H1 (cell line): ENCODE measurements at regions not wholly inside any gene's neighbourhood (a gene's known extent, or its start where the extent isn't known, plus 50 kb on each side); places are given as distances from the start of the nearest gene placed in this dataset.

ENCODE experiments used
- CTCF ChIA-PET: fragments of 300-600 bp; sonication (Branson Sonifier 250); formaldehyde crosslinking; loops from one replicate; lab custom pipeline; 2021; ENCODE audit not compliant: partially characterized antibody; lab: Charles Lee
- POLR2A ChIA-PET: fragments of 300-600 bp; sonication (Branson Sonifier 250); formaldehyde crosslinking; loops from one replicate; lab custom pipeline; 2021; ENCODE audit warnings: inconsistent platforms; ENCODE audit not compliant: partially characterized antibody; lab: Charles Lee
- DNase-seq, 2 experiments: peaks; one replicate each; pipeline versions ENCODE4 v3.0.0 to v3.0.0-alpha.2; 2010 to 2022; ENCODE audit warnings: low spot score in 2 of 2, low read depth in 1 of 2, mixed read lengths in 1 of 2
- FAIRE-seq: peaks from 2 replicates; lab custom pipeline; 2011; peaks lifted over from hg19 to GRCh38; lab: Jason Lieb, UNC
- H2AFZ ChIP-seq: 2 replicates; pipeline ENCODE4 v1.8.1; 2012; ENCODE audit warnings: low read length, inconsistent platforms
- H2AK5ac ChIP-seq: 2 replicates; pipeline ENCODE4 v1.6.1; 2013; ENCODE audit warnings: low read depth, low read length
- H2BK120ac ChIP-seq: replicated peaks from 2 replicates; pipeline ENCODE3; 2013; ENCODE audit warnings: low read depth, low read length, inconsistent platforms
- H2BK12ac ChIP-seq: 2 replicates; pipeline ENCODE4 v1.6.1; 2013; ENCODE audit warnings: low read depth, low read length
- H2BK15ac ChIP-seq: 2 replicates; pipeline ENCODE4 v1.6.1; 2013; ENCODE audit warnings: low read length
- H2BK20ac ChIP-seq: 2 replicates; pipeline ENCODE4 v1.6.1; 2013; ENCODE audit warnings: low read length
- H2BK5ac ChIP-seq: 2 replicates; pipeline ENCODE4 v1.6.1; 2013; ENCODE audit warnings: low read depth, low read length
- H3K14ac ChIP-seq: 2 replicates; pipeline ENCODE4 v1.6.1; 2013; ENCODE audit warnings: inconsistent platforms; ENCODE audit not compliant: insufficient read length
- H3K18ac ChIP-seq: 2 replicates; pipeline ENCODE4 v1.6.1; 2013; ENCODE audit warnings: low read length; ENCODE audit errors: extremely low read depth
- H3K23ac ChIP-seq: 2 replicates; pipeline ENCODE4 v1.6.1; 2013; ENCODE audit warnings: inconsistent platforms; ENCODE audit not compliant: insufficient read length
- H3K23me2 ChIP-seq: 2 replicates; pipeline ENCODE4 v1.6.1; 2013; ENCODE audit warnings: low read depth, low read length
- H3K27ac ChIP-seq: 2 replicates; pipeline ENCODE4 v1.6.1; 2011; ENCODE audit warnings: low read depth, low read length, inconsistent platforms
- H3K27me3 ChIP-seq, 4 experiments: replicated peaks in 1 of 4; 1 replicate in 1 of 4; 2 replicates in 3 of 4; pipeline versions ENCODE4 v1.6.1 to v1.8.1; 2011 to 2013; ENCODE audit warnings: low read length in 3 of 4, mild to moderate bottlenecking in 3 of 4, inconsistent platforms in 2 of 4, mixed read lengths in 2 of 4, moderate library complexity in 1 of 4; ENCODE audit not compliant: control insufficient read depth in 3 of 4, insufficient read depth in 3 of 4; ENCODE audit errors: extremely low read depth in 1 of 4
- H3K36me3 ChIP-seq, 4 experiments: 2 replicates each; pipeline versions ENCODE4 v1.6.1 to v1.8.1; 2011 to 2013; ENCODE audit warnings: mild to moderate bottlenecking in 4 of 4, low read length in 3 of 4, moderate library complexity in 2 of 4, control low read depth in 1 of 4, inconsistent platforms in 1 of 4; ENCODE audit not compliant: insufficient read depth in 4 of 4, control insufficient read depth in 2 of 4
- H3K4ac ChIP-seq: replicated peaks from 2 replicates; pipeline ENCODE3; 2013; ENCODE audit warnings: low read length, low read depth, mixed read lengths, inconsistent platforms; ENCODE audit not compliant: insufficient read length
- H3K4me1 ChIP-seq, 4 experiments: replicated peaks in 1 of 4; 1 replicate in 1 of 4; 2 replicates in 3 of 4; pipeline versions ENCODE4 v1.6.1 to v1.8.1; 2011 to 2013; ENCODE audit warnings: low read length in 3 of 4, inconsistent platforms in 2 of 4, mixed read lengths in 1 of 4; ENCODE audit not compliant: insufficient read depth in 4 of 4, control insufficient read depth in 3 of 4
- H3K4me2 ChIP-seq, 2 experiments: 2 replicates each; pipeline versions ENCODE4 v1.6.1 to v1.8.1; 2011 to 2013; ENCODE audit warnings: low read depth in 2 of 2, low read length in 2 of 2, control low read depth in 1 of 2, inconsistent platforms in 1 of 2, mild to moderate bottlenecking in 1 of 2; ENCODE audit not compliant: insufficient read depth in 1 of 2
- H3K4me3 ChIP-seq, 4 experiments: fragments of 200-600, 300-600 bp in 1 of 4; sonication (generic), shearing (Covaris generic), sonication (Bioruptor Twin) in 1 of 4; 2 replicates each; pipeline versions ENCODE4 v1.5.1 to v1.8.1; 2011 to 2016; ENCODE audit warnings: low read length in 4 of 4, low read depth in 3 of 4, control low read depth in 2 of 4, inconsistent platforms in 2 of 4, mild to moderate bottlenecking in 2 of 4, mixed read lengths in 1 of 4, moderate library complexity in 1 of 4; ENCODE audit not compliant: insufficient read depth in 2 of 4; ENCODE audit errors: extremely low read depth in 1 of 4
- H3K56ac ChIP-seq: replicated peaks from 2 replicates; pipeline ENCODE3; 2013; ENCODE audit warnings: low read depth, mild to moderate bottlenecking, mixed read lengths, low read length, inconsistent platforms; ENCODE audit not compliant: insufficient read length
- H3K79me1 ChIP-seq: 2 replicates; pipeline ENCODE4 v1.6.1; 2013; ENCODE audit warnings: low read depth, low read length, control low read depth
- H3K79me2 ChIP-seq, 2 experiments: 2 replicates each; pipeline versions ENCODE4 v1.6.1 to v1.8.1; 2012 to 2013; ENCODE audit warnings: low read length in 2 of 2, mild to moderate bottlenecking in 2 of 2, inconsistent platforms in 1 of 2; ENCODE audit not compliant: insufficient read depth in 2 of 2, control insufficient read depth in 1 of 2
- H3K9ac ChIP-seq, 4 experiments: replicated peaks in 1 of 4; 1 replicate in 1 of 4; 2 replicates in 3 of 4; pipeline versions ENCODE4 v1.6.1 to v1.8.1; 2011 to 2013; ENCODE audit warnings: low read depth in 3 of 4, low read length in 3 of 4, control low read depth in 2 of 4, mild to moderate bottlenecking in 2 of 4, moderate library complexity in 2 of 4, inconsistent platforms in 1 of 4; ENCODE audit errors: extremely low read depth in 1 of 4
- H3K9me3 ChIP-seq, 2 experiments: 2 replicates each; pipeline versions ENCODE4 v1.6.1 to v1.8.1; 2012 to 2013; ENCODE audit warnings: mild to moderate bottlenecking in 2 of 2, moderate library complexity in 2 of 2, control low read depth in 1 of 2, inconsistent platforms in 1 of 2, low read depth in 1 of 2, low read length in 1 of 2, mixed read lengths in 1 of 2; ENCODE audit not compliant: insufficient read depth in 2 of 2
- H4K20me1 ChIP-seq, 2 experiments: replicated peaks in 1 of 2; 2 replicates each; pipeline versions ENCODE3 to v1.8.1; 2011 to 2013; ENCODE audit warnings: inconsistent platforms in 2 of 2, low read length in 2 of 2, mild to moderate bottlenecking in 1 of 2; ENCODE audit not compliant: insufficient read depth in 2 of 2, control insufficient read depth in 1 of 2
- H4K5ac ChIP-seq: 2 replicates; pipeline ENCODE4 v1.6.1; 2013; ENCODE audit warnings: low read length, low read depth, mixed read lengths, inconsistent platforms; ENCODE audit not compliant: insufficient read length
- H4K8ac ChIP-seq: 2 replicates; pipeline ENCODE4 v1.8.0; 2013; ENCODE audit warnings: mild to moderate bottlenecking, moderate library complexity, low read length, inconsistent platforms; ENCODE audit not compliant: insufficient read depth; ENCODE audit errors: extremely low read depth
- H4K91ac ChIP-seq: replicated peaks from 2 replicates; pipeline ENCODE3; 2013; ENCODE audit warnings: low read length, mixed read lengths, inconsistent platforms; ENCODE audit not compliant: insufficient read length
- FOSL1 ChIP-seq: IDR thresholded peaks from 2 replicates; pipeline ENCODE4 v1.6.1; 2011; ENCODE audit warnings: mild to moderate bottlenecking, low read depth, low read length, moderate library complexity; ENCODE audit not compliant: insufficient read depth
- WGBS, 2 experiments: shearing (Covaris generic) in 1 of 2; methylation state at CpG; one replicate each; pipeline versions ENCODE4 v1.1.6 to v1.1.7; 2013 to 2015; ENCODE audit warnings: low lambda C conversion rate in 2 of 2, mixed read lengths in 2 of 2, inconsistent platforms in 1 of 2, low coverage in 1 of 2, missing lambda C conversion rate in 1 of 2; ENCODE audit not compliant: insufficient replicate concordance in 2 of 2, insufficient coverage in 1 of 2, insufficient read length in 1 of 2; ENCODE audit errors: extremely low coverage in 1 of 2, missing lambda C conversion rate in 1 of 2; 5-methylcytosine and 5-hydroxymethylcytosine counted together

DNA sequence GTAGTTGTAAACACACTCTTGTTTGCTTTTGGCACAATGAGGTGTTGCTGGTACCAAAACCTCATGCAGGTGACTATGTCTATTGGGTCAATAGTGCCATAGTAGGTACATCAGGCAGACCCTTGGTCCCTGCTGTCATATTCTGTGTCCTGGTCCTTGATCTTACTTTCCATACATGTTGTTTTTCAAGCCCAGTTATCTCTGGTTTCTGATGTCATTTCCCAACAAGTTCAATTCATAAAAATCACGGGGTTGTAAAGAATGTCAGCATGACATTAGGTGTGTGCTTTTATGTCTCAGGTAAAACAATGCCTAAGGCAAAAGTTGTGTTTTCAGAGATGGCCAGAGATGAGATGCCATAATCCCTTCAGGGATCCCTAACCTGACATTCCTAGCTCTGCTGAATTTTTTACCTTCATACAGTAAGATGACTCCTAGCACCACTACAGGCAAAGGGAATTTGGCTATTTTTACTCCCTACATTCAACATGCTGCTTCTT is 390.3 kb upstream of the PKN2 start:
- Histone ChIP-seq H3K23me2 (no peaks in the 10 kb centered on the region; the same call in 1 of the 2 replicates), H4K91ac (peak overlapping the region; percentile 56), H2BK5ac (no peak overlapping the region), H3K9ac (no peak overlapping the region), H3K23ac (no peak overlapping the region), H3K14ac (no peak overlapping the region), H3K79me2 (no peaks in the 10 kb centered on the region), H3K56ac (no peak overlapping the region), H2BK12ac (no peak overlapping the region), H4K5ac (no peak overlapping the region), H3K4me3 (no peak overlapping the region), H4K20me1 (no peaks in the 10 kb centered on the region), H3K79me1 (no peaks in the 10 kb centered on the region), H3K9me3 (no peaks in the 10 kb centered on the region), H2AFZ (no peak overlapping the region), H4K8ac (no peak overlapping the region), H3K4me2 (no peak overlapping the region), H3K4ac (no peak overlapping the region), H2AK5ac (no peak overlapping the region), H3K27ac (no peak overlapping the region), H2BK120ac (no peak overlapping the region), H3K36me3 (no peaks in the 10 kb centered on the region), H2BK15ac (no peak overlapping the region), H3K18ac (no peak overlapping the region), H3K27me3 (no peaks in the 10 kb centered on the region), H3K4me1 (peaks cover 0 to 9% (median 4%) of the 10 kb centered on the region in 4 experiments; a peak in 2 of 7 replicates), H2BK20ac (0 out of 2 replicates have a peak overlapping the region, but pooled peaks have one; percentile 24)
- ChIA-PET CTCF (interaction anchor here (0.7 to 2.4 kb wide), 2 partner anchors 8 to 9 kb away, joined by 3 to 19 read pairs; no protein-coding TSS in a partner anchor), POLR2A (interaction anchor here (0.6 kb wide), 1 partner anchor 676 kb away, joined by 3 read pairs; no protein-coding TSS in a partner anchor)
- no peak for DNase-seq
- WGBS, 2 experiments: 85% methylated on average over 1 of the region's 1 CpG; no CpG with 5 or more reads in 1 of the 2 experiments
- no peak for FAIRE-seq
- no peak for TF ChIP-seq FOSL1
